ENCODE measurements at regions not wholly inside any gene's neighbourhood (a gene's known extent, or its start where the extent isn't known, plus 50 kb on each side); places are given as distances from the start of the nearest gene placed in this dataset.

- TF ChIP-seq POLR2A (IDR thresholded peaks at IDR 0.05; ENCODE audit: low read depth, low read length): no peak
- TF ChIP-seq JUNB (IDR thresholded peaks at IDR 0.05): no peak
- no peak for TF ChIP-seq POU2F2 (IDR thresholded peaks at IDR 0.05; ENCODE audit: borderline replicate concordance, low read depth, low read length)
- no peak for TF ChIP-seq EED (IDR thresholded peaks at IDR 0.05; ENCODE audit: low read depth)
- TF ChIP-seq, protein P1, sequence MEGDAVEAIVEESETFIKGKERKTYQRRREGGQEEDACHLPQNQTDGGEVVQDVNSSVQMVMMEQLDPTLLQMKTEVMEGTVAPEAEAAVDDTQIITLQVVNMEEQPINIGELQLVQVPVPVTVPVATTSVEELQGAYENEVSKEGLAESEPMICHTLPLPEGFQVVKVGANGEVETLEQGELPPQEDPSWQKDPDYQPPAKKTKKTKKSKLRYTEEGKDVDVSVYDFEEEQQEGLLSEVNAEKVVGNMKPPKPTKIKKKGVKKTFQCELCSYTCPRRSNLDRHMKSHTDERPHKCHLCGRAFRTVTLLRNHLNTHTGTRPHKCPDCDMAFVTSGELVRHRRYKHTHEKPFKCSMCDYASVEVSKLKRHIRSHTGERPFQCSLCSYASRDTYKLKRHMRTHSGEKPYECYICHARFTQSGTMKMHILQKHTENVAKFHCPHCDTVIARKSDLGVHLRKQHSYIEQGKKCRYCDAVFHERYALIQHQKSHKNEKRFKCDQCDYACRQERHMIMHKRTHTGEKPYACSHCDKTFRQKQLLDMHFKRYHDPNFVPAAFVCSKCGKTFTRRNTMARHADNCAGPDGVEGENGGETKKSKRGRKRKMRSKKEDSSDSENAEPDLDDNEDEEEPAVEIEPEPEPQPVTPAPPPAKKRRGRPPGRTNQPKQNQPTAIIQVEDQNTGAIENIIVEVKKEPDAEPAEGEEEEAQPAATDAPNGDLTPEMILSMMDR (IDR thresholded peaks at IDR 0.05 in 2 of 3, conservative IDR thresholded peaks at IDR 0.05 in 1 of 3; ENCODE audit: control insufficient read depth in 2 of 3, extremely low read depth in 1 of 3, insufficient read depth in 1 of 3, low read depth in 3 of 3, low read length in 3 of 3): no peak
These were observed 492.0 kb downstream of the ZIC3 start for GRCh38 chrX:138057883-138058282.

Data from GM12878 (cell line).